GM23338 (cell line): ENCODE measurements at regions not wholly inside any gene's neighbourhood (a gene's known extent, or its start where the extent isn't known, plus 50 kb on each side); places are given as distances from the start of the nearest gene placed in this dataset.
A peak's percentile ranks its signal among the peaks of the same experiment; 100 is the strongest.

ENCODE experiments used
- ATAC-seq: fragments of 200-7000 bp; cut with Tn5 transposase; 3 replicates; pipeline ENCODE4 v1.9.1; 2020
- DNase-seq: peaks from one replicate; pipeline ENCODE4 v3.0.0-alpha.2; 2015; ENCODE audit warnings: low spot score
- H2AFZ ChIP-seq: fragments of 200-600 bp; sonication (generic); 2 replicates; pipeline ENCODE4 v1.8.0; 2016; ENCODE audit warnings: antibody characterized with exemption, mild to moderate bottlenecking, moderate library complexity
- H3F3A ChIP-seq: fragments of 200-600 bp; sonication (generic); replicated peaks from 2 replicates; pipeline ENCODE4 v1.8.0; 2017; ENCODE audit warnings: antibody characterized with exemption, mixed run types, low read depth
- H3K27ac ChIP-seq: fragments of 200-600 bp; sonication (generic); 2 replicates; pipeline ENCODE4 v1.6.1; 2016; ENCODE audit warnings: low read depth
- H3K27me3 ChIP-seq: fragments of 200-600 bp; sonication (generic); 2 replicates; pipeline ENCODE4 v1.8.0; 2016; ENCODE audit warnings: mild to moderate bottlenecking, mixed run types, moderate library complexity; ENCODE audit not compliant: insufficient read depth
- H3K36me3 ChIP-seq: fragments of 200-600 bp; sonication (generic); 2 replicates; pipeline ENCODE4 v1.8.0; 2016; ENCODE audit warnings: mild to moderate bottlenecking; ENCODE audit not compliant: insufficient read depth
- H3K4me1 ChIP-seq: fragments of 200-600 bp; sonication (generic); 2 replicates; pipeline ENCODE4 v1.8.0; 2016; ENCODE audit warnings: mild to moderate bottlenecking, moderate library complexity; ENCODE audit not compliant: insufficient read depth
- H3K4me2 ChIP-seq: fragments of 200-600 bp; sonication (generic); 2 replicates; pipeline ENCODE4 v1.7.1; 2017; ENCODE audit warnings: mixed run types
- H3K4me3 ChIP-seq: fragments of 200-600 bp; sonication (generic); 2 replicates; pipeline ENCODE4 v1.6.1; 2016; ENCODE audit warnings: mixed run types
- H3K79me2 ChIP-seq: fragments of 200-600 bp; sonication (generic); replicated peaks from 2 replicates; pipeline ENCODE4 v1.8.0; 2017; ENCODE audit warnings: mild to moderate bottlenecking; ENCODE audit not compliant: insufficient read depth
- H3K9me2 ChIP-seq: fragments of 200-600 bp; sonication (generic); 2 replicates; pipeline ENCODE4 v1.8.0; 2017; ENCODE audit not compliant: insufficient read depth
- H4K20me1 ChIP-seq: fragments of 200-600 bp; sonication (generic); replicated peaks from 2 replicates; pipeline ENCODE4 v1.8.0; 2017; ENCODE audit warnings: mild to moderate bottlenecking; ENCODE audit not compliant: insufficient read depth
- H3K27ac Mint-ChIP-seq: 2 replicates; pipeline ENCODE4 v1.8.0; 2020; ENCODE audit warnings: inconsistent platforms, mild to moderate bottlenecking, moderate library complexity, mixed read lengths
- H3K27me3 Mint-ChIP-seq: 3 replicates; pipeline ENCODE4 v1.8.0; 2022; ENCODE audit warnings: low read depth, mild to moderate bottlenecking, moderate library complexity, mixed read lengths, inconsistent platforms; ENCODE audit not compliant: insufficient read depth, poor library complexity
- H3K36me3 Mint-ChIP-seq: 3 replicates; pipeline ENCODE4 v1.8.0; 2021; ENCODE audit warnings: low read depth, mild to moderate bottlenecking, inconsistent platforms, moderate library complexity, mixed read lengths
- H3K4me1 Mint-ChIP-seq: 3 replicates; pipeline ENCODE4 v1.8.0; 2020; ENCODE audit warnings: mild to moderate bottlenecking, inconsistent platforms, mixed read lengths
- H3K4me3 Mint-ChIP-seq: 3 replicates; pipeline ENCODE4 v1.8.0; 2021; ENCODE audit warnings: moderate library complexity, mild to moderate bottlenecking, inconsistent platforms, mixed read lengths
- H3K9me3 Mint-ChIP-seq: 3 replicates; pipeline ENCODE4 v1.8.0; 2020; ENCODE audit warnings: moderate library complexity, mild to moderate bottlenecking, inconsistent platforms, mixed read lengths
- CREB1 ChIP-seq: fragments of 250-450 bp; sonication (Bioruptor Pico); IDR thresholded peaks from 2 replicates; pipeline ENCODE4 v1.5.0; 2020; ENCODE audit warnings: low read depth, mild to moderate bottlenecking, moderate library complexity
- EZH2 ChIP-seq: fragments of 200-600 bp; sonication (generic); IDR thresholded peaks from one replicate; pipeline ENCODE4 v1.8.0; 2017; ENCODE audit warnings: antibody characterized with exemption, mild to moderate bottlenecking, low read depth; ENCODE audit not compliant: unreplicated experiment
- EZH2phosphoT487 ChIP-seq: fragments of 200-600 bp; sonication (generic); IDR thresholded peaks from one replicate; pipeline ENCODE4 v1.8.1; 2018; ENCODE audit warnings: antibody characterized with exemption; ENCODE audit not compliant: unreplicated experiment
- JUNB ChIP-seq: IDR thresholded peaks from one replicate; pipeline ENCODE4 v1.6.1; 2016; ENCODE audit warnings: antibody characterized with exemption; ENCODE audit not compliant: unreplicated experiment
- NANOG ChIP-seq: IDR thresholded peaks from 2 replicates; pipeline ENCODE4 v1.6.1; 2016; ENCODE audit warnings: antibody characterized with exemption, borderline replicate concordance
- POLR2AphosphoS5 ChIP-seq: IDR thresholded peaks from 2 replicates; pipeline ENCODE4 v1.6.1; 2016; ENCODE audit warnings: antibody characterized with exemption, low read depth
- REST ChIP-seq: IDR thresholded peaks from one replicate; pipeline ENCODE4 v1.6.1; 2018; ENCODE audit warnings: antibody characterized with exemption; ENCODE audit not compliant: unreplicated experiment
- STAT1 ChIP-seq: IDR thresholded peaks from one replicate; pipeline ENCODE4 v1.6.1; 2016; ENCODE audit warnings: antibody characterized with exemption; ENCODE audit not compliant: unreplicated experiment
- ZNF114 ChIP-seq: fragments of 250-450 bp; sonication (Bioruptor Pico); IDR thresholded peaks from 2 replicates; pipeline ENCODE4 v1.5.0; 2020; ENCODE audit warnings: mild to moderate bottlenecking, moderate library complexity
- ZNF331 ChIP-seq: fragments of 250-450 bp; sonication (Bioruptor Pico); IDR thresholded peaks from 2 replicates; pipeline ENCODE4 v1.5.0; 2020; ENCODE audit warnings: low read depth, mild to moderate bottlenecking, moderate library complexity
- TF ChIP-seq, protein P1 (sequence below), 2 experiments: fragments of 200-600 bp in 1 of 2; sonication (generic) in 1 of 2; conservative IDR thresholded peaks; 2 replicates each; pipeline versions ENCODE4 v1.5.1 to v1.6.1; 2016 to 2017; ENCODE audit warnings: antibody characterized with exemption in 2 of 2, low read depth in 2 of 2, mild to moderate bottlenecking in 2 of 2, moderate library complexity in 1 of 2
- TF ChIP-seq, protein P2 (sequence below): IDR thresholded peaks from 2 replicates; pipeline ENCODE4 v1.6.1; 2016; ENCODE audit warnings: antibody characterized with exemption
- TF ChIP-seq, protein P3 (sequence below): fragments of 250-450 bp; sonication (Bioruptor Pico); IDR thresholded peaks from 2 replicates; pipeline ENCODE4 v1.5.0; 2020; ENCODE audit warnings: mild to moderate bottlenecking, moderate library complexity

DNA sequence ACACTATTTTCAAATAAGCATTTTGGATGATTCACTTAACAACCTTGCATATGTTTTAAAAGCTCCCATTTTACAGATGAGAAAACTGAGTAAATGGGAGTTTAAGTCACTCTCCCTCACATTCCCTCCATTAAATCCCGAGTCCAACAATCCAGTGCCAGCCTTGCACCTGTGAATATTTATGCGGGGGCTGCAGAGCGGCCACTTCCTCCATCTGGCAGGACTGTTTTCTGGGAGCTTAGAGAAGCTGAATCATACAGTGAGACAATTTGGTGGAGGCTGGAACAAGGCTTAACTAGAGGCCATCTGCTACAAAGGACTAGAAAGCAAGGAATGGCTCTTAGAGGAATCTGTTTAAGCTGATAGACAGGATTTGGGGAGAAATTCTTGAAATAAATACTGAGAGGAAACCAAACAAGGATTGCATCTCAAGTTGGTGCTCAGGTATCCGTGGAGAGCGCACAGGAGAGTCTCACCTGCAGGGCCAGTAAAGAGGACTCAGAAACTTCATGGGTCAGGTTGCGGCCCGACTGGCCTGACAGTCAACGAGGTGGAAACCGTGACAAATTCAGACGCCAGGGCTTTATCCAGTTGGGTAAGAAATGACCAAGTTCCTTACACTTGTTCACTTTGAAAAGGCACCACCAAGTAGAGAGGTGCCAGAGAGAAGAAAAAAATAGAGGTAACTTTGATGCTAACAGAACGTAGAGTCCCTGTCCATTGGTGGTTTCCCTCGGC, 478.5 kb downstream of the QKI start:
- Histone ChIP-seq H4K20me1 (no peaks in the 10 kb centered on the region), H3K9me2 (peaks cover 3% of the 10 kb centered on the region; the same call in 1 of the 2 replicates), H3K27ac (no peak overlapping the region), H3K4me3 (no peak overlapping the region), H3K27me3 (no peaks in the 10 kb centered on the region), H3K79me2 (no peaks in the 10 kb centered on the region), H3K4me1 (no peaks in the 10 kb centered on the region), H3K4me2 (no peak overlapping the region), H2AFZ (0 out of 2 replicates have a peak overlapping the region, but pooled peaks have one; percentile 50), H3F3A (no peaks in the 10 kb centered on the region), H3K36me3 (no peaks in the 10 kb centered on the region)
- TF ChIP-seq EZH2phosphoT487, result no peak
- TF ChIP-seq NANOG, result no peak
- TF ChIP-seq REST, result no peak
- no peak for TF ChIP-seq ZNF114 (CRISPR knock-in tag)
- TF ChIP-seq STAT1, result no peak
- no peak for TF ChIP-seq ZNF331 (CRISPR knock-in tag)
- TF ChIP-seq, protein P1, sequence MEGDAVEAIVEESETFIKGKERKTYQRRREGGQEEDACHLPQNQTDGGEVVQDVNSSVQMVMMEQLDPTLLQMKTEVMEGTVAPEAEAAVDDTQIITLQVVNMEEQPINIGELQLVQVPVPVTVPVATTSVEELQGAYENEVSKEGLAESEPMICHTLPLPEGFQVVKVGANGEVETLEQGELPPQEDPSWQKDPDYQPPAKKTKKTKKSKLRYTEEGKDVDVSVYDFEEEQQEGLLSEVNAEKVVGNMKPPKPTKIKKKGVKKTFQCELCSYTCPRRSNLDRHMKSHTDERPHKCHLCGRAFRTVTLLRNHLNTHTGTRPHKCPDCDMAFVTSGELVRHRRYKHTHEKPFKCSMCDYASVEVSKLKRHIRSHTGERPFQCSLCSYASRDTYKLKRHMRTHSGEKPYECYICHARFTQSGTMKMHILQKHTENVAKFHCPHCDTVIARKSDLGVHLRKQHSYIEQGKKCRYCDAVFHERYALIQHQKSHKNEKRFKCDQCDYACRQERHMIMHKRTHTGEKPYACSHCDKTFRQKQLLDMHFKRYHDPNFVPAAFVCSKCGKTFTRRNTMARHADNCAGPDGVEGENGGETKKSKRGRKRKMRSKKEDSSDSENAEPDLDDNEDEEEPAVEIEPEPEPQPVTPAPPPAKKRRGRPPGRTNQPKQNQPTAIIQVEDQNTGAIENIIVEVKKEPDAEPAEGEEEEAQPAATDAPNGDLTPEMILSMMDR (conservative IDR thresholded peaks at IDR 0.05; ENCODE audit: low read depth in 2 of 2), result no peak
- no peak for TF ChIP-seq CREB1 (CRISPR knock-in tag)
- TF ChIP-seq, protein P2, sequence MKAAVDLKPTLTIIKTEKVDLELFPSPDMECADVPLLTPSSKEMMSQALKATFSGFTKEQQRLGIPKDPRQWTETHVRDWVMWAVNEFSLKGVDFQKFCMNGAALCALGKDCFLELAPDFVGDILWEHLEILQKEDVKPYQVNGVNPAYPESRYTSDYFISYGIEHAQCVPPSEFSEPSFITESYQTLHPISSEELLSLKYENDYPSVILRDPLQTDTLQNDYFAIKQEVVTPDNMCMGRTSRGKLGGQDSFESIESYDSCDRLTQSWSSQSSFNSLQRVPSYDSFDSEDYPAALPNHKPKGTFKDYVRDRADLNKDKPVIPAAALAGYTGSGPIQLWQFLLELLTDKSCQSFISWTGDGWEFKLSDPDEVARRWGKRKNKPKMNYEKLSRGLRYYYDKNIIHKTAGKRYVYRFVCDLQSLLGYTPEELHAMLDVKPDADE, result no peak
- TF ChIP-seq JUNB, result no peak
- no peak for TF ChIP-seq EZH2
- TF ChIP-seq, protein P3, sequence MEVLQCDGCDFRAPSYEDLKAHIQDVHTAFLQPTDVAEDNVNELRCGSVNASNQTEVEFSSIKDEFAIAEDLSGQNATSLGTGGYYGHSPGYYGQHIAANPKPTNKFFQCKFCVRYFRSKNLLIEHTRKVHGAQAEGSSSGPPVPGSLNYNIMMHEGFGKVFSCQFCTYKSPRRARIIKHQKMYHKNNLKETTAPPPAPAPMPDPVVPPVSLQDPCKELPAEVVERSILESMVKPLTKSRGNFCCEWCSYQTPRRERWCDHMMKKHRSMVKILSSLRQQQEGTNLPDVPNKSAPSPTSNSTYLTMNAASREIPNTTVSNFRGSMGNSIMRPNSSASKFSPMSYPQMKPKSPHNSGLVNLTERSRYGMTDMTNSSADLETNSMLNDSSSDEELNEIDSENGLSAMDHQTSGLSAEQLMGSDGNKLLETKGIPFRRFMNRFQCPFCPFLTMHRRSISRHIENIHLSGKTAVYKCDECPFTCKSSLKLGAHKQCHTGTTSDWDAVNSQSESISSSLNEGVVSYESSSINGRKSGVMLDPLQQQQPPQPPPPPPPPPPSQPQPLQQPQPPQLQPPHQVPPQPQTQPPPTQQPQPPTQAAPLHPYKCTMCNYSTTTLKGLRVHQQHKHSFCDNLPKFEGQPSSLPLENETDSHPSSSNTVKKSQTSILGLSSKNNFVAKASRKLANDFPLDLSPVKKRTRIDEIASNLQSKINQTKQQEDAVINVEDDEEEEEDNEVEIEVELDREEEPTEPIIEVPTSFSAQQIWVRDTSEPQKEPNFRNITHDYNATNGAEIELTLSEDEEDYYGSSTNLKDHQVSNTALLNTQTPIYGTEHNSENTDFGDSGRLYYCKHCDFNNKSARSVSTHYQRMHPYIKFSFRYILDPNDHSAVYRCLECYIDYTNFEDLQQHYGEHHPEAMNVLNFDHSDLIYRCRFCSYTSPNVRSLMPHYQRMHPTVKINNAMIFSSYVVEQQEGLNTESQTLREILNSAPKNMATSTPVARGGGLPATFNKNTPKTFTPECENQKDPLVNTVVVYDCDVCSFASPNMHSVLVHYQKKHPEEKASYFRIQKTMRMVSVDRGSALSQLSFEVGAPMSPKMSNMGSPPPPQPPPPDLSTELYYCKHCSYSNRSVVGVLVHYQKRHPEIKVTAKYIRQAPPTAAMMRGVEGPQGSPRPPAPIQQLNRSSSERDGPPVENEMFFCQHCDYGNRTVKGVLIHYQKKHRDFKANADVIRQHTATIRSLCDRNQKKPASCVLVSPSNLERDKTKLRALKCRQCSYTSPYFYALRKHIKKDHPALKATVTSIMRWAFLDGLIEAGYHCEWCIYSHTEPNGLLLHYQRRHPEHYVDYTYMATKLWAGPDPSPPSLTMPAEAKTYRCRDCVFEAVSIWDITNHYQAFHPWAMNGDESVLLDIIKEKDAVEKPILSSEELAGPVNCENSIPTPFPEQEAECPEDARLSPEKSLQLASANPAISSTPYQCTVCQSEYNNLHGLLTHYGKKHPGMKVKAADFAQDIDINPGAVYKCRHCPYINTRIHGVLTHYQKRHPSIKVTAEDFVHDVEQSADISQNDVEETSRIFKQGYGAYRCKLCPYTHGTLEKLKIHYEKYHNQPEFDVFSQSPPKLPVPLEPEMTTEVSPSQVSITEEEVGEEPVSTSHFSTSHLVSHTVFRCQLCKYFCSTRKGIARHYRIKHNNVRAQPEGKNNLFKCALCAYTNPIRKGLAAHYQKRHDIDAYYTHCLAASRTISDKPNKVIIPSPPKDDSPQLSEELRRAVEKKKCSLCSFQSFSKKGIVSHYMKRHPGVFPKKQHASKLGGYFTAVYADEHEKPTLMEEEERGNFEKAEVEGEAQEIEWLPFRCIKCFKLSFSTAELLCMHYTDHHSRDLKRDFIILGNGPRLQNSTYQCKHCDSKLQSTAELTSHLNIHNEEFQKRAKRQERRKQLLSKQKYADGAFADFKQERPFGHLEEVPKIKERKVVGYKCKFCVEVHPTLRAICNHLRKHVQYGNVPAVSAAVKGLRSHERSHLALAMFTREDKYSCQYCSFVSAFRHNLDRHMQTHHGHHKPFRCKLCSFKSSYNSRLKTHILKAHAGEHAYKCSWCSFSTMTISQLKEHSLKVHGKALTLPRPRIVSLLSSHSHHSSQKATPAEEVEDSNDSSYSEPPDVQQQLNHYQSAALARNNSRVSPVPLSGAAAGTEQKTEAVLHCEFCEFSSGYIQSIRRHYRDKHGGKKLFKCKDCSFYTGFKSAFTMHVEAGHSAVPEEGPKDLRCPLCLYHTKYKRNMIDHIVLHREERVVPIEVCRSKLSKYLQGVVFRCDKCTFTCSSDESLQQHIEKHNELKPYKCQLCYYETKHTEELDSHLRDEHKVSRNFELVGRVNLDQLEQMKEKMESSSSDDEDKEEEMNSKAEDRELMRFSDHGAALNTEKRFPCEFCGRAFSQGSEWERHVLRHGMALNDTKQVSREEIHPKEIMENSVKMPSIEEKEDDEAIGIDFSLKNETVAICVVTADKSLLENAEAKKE (CRISPR knock-in tag), result no peak
- TF ChIP-seq POLR2AphosphoS5, result no peak
- Mint-ChIP-seq H3K27ac (no peak overlapping the region), H3K27me3 (no peaks in the 10 kb centered on the region), H3K9me3 (peaks cover 10% of the 10 kb centered on the region; the same call in 2 of the 3 replicates), H3K4me1 (peaks cover 11% of the 10 kb centered on the region; the same call in 2 of the 3 replicates), H3K4me3 (no peak overlapping the region), H3K36me3 (peaks cover 12% of the 10 kb centered on the region)
- ATAC-seq (no peak), DNase-seq (no peak)
